GM18870 (cell line): ENCODE measurements at regions not wholly inside any gene's neighbourhood (a gene's known extent, or its start where the extent isn't known, plus 50 kb on each side); places are given as distances from the start of the nearest gene placed in this dataset.

Experiments
- ATAC-seq: cut with Tn5 transposase; IDR thresholded peaks from one replicate; pipeline ENCODE4 v1.9.1; 2021; ENCODE audit warnings: moderate library complexity; ENCODE audit not compliant: unreplicated experiment

DNA sequence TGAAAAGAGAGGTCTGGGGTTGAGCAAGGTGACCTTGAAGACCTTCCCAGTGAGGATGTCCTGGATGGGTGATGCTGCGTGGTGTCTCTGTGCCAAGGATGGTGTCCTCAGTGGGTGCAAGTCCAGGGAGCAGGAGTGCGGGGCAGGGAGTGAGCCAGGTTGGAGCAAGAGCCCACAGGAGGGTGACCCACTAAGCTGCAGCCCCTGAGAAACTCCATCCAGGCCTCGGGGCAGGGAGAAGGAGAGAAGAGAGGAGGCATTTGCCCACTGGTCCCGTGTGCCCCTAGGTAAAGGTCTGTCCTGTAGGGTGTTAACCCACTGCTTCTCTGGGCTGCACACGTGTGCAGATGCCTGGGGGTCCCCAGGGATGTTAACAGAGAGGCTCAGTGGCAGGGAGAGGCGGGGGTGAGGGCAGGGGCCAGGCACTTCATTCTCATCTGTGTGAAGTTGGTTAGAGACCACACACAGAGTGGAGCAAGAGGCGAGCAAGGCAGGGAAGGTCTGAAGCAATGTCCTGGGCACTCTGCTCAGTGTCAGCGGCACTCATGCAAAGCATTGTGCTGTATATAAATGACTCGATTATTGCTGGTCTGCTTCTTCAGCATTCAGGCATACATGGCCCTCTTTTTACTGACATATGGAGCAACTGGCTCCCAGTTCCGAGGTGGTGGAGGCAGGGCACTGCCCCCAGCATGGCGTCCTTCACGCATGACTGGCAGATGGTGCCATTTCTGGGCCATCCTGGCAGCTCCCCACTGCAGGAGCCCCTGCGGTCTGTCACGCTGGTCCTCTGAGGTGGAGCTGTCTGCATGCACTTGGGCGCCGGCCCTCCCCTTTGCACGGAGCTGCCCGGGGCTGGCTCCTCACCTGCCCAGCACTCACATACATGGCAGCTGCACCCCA, 117.2 kb upstream of the HS6ST1 start:
- no peak for ATAC-seq

DNA sequence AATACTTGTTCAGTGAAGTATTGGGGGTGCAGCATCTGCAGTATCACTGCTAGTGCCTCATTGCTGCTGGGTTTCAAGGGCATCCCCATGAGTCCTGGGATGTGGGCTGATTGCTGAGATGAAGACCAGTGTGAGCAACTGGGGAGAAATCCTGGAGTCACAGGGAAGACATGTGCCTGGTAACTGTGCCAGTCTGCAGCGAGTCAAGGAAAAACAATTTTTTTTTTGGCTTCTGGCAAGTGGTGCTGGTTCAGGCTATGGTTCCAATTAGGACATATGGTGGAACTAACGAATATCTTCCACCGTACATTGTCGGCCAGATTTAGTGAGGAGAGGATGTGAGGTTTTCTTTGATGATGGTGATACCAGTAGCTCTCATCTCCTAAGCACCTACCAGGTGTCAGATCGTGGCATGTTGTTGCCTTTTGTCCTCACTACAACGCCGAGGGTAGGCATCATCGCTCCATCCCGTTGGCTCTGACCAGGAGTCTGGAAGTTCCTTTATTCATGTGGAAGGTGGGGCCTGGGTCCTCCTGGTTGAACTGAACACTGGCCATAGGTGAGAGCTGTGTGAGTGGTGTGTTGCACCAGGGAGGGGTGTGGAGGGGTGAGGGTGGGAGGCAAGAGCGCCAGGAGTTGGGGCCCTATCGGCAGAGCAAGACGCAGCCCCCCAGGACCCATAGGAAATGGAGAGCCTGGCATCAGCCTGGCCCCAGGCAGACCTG, 118.0 kb upstream of the HS6ST1 start:
- ATAC-seq = no peak

GRCh38 chr2:128437204-128437565, 118.5 kb upstream of the HS6ST1 start:
- no peak for ATAC-seq

DNA sequence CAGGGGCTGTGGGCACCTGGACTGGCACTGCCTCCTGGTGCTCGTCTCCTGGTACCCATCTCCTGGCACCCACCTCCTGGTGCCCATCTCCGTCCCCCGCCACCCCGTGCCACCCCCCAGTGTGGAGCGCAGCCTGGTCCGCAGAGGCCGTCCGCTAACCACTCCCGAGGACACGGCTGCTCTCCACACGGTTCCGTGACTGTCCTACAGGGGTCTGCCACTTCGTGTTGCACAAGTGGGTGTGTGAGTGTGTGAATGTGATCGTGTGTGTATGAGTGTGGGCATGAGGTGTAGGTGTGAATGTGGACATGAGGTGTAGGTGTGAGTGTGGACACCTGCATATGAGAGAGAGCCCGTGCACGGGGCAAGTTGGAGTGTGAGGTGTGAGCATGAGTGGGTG, 119.4 kb upstream of the HS6ST1 start:
- no peak for ATAC-seq

DNA sequence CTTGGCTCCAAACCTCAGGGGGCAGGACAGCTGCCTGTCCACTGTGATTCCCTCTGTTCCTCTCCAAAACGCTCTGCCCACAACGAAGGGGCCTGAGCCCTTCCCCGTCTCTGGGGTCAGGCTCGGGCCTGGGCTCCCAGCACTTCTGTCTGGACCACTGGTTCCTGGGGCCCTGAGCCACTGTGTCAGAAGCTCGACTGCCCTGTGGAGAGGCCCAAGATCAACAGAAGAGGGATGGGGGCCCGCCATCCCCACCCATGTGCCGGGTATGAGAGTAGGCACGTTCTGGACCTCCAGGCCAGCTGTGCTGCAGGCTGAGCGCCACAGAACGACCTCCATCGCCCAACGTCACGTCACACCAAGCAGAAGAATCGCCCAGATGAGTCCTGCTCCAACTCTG, 119.9 kb upstream of the HS6ST1 start:
- no peak for ATAC-seq

DNA sequence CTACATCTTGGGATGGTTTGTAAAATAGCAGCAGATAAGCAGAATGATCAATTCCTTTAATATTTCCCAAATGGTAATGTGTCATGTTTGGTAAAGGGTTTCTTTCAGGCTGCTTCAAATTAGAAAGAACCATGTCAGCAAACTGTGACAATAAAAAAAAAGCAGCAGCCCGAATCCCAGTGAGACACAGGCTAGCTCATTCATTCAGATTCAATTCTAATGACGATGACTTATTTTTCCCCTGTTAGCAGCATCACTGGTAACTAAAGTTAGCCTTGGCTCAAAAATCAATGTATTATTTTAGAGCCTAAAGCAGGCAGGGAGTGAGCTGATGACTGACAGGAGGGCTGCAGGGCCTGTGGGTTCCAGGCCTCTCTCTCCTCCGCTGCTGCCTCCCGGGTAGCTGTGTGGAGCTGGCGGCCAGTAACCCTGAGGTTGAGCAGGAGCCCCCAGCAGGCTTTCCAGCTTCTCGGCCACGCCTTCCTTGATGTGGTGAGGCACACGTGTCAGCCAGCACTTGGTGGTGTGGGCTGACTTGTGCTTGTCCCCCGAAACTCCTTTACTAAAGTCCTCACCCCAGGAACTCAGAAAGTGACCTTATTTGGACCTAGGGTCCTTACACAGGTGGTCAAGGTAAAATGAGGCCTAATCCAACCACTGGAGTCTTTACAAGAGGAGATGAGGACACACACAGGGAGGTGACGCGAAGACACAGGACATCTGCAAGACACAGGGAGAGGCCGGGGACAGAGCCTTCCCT, 120.5 kb upstream of the HS6ST1 start:
- ATAC-seq = no peak

- ATAC-seq = no peak
Observed at GRCh38 chr2:128439791-128440665, 121.4 kb upstream of the HS6ST1 start.

- no peak for ATAC-seq
Observed at GRCh38 chr2:128440666-128441340, 122.1 kb upstream of the HS6ST1 start.

GRCh38 chr2:128441341-128442052, 122.8 kb upstream of the HS6ST1 start:
- ATAC-seq = no peak

DNA sequence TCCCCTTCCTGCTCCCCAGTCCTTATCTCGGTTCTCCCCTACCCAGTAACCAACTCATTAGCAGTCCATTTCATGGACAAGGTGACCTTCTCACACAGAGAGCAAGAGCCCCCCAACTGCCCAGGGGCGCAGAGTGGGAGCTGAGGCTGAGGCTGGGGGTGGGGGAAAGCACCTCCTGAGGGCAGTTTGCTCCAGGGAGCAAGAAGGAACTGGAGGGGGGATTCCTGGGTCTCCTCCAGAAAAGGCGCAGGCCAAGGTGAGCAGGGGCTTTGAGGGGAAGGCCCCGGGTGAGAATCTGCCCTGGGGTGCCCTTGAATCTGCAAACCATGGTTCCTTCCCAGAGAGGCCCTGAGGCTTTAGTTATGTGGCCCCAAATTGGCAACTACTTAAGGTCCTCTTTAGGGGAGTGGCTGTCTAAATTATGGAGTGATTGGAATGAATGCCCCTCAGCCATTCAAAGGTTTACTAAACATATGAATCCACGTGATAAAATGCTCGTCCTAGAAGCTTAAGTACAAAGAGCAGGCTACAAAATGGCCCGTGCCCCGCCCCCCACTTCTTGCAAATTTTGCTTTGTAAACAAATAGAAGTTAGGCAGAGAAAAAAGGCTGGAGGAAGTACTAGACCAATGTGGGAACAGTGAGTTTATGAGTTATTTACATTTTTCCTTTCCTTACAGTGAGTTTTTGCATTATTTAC, 123.5 kb upstream of the HS6ST1 start:
- ATAC-seq = no peak

DNA sequence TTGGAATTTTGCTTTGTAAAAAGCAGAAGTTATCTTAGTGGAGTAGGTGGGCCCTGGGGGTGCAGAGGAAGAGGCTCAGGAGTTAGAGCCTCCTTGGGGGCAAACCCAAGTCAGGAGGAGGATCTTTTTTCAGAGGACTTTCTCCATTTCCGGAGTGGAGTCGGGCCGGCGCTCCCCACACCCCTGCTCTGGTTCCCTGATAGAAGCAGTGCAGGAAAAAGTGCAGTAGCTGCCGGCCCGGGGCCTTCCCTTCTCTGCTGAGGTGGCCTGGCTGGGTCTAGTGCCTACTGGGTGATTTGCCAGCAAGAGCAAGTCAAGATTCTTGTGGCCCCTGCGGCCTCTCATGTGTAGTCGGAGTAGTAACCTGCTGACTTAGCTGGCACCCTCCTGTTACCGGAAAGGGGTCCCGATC, 124.2 kb upstream of the HS6ST1 start:
- ATAC-seq = no peak

DNA sequence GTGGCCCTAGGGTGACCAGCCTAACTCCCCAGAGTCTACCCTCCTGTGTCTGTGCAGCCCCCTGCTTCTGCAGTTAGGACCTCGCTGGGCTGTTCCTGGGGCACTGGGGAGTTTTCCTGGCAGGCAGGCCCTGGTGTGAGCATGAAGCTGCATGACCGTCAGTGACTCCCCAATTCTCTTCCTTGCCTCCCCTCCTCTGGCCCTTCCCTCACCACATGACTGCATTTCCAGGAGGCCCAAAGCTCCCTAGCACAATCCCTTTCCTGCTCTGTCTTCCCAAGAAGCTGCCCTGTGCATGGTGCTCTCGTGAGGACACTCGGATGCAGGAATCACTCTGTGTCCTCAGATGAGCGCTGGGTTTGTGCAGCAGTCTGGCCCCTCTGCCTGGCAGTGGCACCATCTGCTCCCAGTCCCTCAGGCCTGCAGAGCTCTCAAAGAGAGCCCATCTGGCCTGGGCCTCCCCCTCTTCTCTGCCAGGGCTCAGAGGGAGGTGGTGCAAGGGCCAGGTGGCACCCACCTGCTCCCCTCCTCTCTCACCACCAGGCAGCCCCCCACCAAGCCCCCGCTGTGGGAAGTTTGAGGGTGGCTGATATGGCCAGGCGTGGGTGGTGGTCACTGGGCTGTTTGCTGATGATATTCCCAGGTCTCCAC, 125.6 kb upstream of the HS6ST1 start:
- no peak for ATAC-seq

DNA sequence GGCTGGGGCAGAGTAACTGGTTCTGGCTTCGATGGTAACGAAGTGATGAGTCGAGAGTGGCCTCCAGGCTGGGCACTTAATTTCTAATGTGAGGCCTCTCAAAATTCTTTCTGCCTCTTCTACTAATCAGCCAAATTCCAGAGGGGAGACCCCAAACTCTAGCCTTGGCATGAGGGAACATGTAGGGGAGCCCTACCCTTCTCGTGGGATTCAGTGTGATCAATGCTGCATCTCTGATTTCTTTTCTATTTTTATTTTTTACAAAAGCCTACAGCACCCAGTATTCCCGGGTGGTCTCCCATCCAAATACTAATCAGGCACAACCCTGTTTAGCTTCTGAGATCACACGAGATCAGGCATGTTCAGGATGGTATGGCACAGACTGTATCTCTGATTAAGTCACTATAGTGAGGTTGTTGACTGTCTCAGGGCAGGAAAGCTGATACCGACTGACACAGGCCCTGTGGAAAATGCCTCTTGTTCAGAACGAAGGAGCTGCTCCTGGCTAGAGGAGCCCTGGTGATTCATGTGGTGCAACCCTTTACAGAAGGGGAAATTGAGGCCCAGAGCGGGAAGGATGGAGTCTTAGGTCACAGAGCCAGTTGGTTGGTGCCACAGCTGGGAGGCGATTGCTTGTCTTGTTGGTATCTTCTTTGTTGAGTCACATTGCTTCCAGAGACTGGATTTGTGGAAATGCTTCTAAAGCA, 126.3 kb upstream of the HS6ST1 start:
- ATAC-seq = no peak

DNA sequence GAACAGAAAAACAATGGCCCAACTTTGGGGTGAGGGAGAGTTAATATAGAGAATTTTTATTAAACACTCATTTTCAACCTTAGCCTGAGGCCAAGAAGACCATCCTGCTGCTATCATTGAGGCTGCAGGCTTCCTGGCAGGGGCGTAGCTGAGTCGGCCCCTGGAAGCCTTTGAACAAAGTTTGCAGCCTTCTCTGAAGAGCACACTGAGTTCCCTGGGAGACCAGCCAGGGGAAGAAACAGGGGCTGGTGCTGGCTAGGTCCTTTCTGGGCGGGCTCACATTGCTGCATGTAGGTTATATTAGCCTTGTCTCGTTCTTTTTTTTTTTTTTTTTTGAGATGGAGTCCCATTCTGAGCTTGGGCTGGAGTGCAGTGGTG, 126.8 kb upstream of the HS6ST1 start:
- ATAC-seq = no peak

DNA sequence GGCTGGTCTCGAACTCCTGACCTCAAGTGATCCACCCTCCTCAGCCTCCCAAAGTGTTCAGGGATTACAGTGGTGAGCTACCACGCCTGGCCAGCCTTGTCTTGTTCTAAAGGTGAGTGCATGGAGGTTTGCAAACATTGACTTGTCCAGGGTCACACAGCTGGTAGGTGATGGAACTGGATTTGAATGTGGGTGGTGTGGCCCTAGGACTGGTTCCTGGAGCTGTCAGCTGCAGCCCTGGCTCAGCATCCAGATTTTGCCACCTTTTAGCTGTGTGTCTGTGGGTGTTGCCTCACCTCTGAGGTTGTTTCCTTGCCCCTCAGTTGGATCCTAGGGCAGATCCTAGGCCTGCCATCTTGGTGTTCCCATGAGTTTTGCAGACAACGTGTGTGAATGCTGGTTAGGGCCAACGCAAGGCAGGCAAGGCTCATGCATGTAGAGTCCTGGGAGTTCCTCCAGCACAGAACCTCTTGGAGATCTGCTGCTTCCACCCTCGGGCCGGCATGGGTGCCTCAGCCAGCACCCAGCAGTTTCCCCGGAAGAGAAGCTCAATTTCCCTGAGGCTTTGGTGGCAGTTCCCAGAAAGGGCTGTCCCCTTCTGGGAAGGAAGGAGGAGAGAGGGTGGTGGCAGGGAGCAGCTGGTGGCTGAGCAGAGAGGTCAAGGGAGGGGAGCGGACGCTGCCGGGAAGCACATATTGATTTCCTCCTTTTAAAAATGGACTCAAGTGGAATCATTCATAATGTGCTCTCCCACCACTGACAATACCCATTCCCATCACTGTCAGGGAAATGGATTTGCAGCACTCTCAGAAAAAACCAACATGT, 127.6 kb upstream of the HS6ST1 start:
- ATAC-seq = no peak

- no peak for ATAC-seq
Observed at GRCh38 chr2:128446874-128447537, 128.3 kb upstream of the HS6ST1 start.
